C4-2B (cell line): ENCODE measurements at regions not wholly inside any gene's neighbourhood (a gene's known extent, or its start where the extent isn't known, plus 50 kb on each side); places are given as distances from the start of the nearest gene placed in this dataset.

Experiments used
- H3K27ac ChIP-seq: fragments of 450-650 bp; 2 replicates; pipeline ENCODE4 v1.5.1; 2017
- ZFX ChIP-seq: fragments of 450-650 bp; IDR thresholded peaks from 2 replicates; pipeline ENCODE4 v1.6.1; 2017
- TF ChIP-seq, protein P1 (sequence below): fragments of 450-650 bp; conservative IDR thresholded peaks from 2 replicates; pipeline ENCODE4 v1.5.1; 2017; ENCODE audit warnings: mild to moderate bottlenecking

DNA sequence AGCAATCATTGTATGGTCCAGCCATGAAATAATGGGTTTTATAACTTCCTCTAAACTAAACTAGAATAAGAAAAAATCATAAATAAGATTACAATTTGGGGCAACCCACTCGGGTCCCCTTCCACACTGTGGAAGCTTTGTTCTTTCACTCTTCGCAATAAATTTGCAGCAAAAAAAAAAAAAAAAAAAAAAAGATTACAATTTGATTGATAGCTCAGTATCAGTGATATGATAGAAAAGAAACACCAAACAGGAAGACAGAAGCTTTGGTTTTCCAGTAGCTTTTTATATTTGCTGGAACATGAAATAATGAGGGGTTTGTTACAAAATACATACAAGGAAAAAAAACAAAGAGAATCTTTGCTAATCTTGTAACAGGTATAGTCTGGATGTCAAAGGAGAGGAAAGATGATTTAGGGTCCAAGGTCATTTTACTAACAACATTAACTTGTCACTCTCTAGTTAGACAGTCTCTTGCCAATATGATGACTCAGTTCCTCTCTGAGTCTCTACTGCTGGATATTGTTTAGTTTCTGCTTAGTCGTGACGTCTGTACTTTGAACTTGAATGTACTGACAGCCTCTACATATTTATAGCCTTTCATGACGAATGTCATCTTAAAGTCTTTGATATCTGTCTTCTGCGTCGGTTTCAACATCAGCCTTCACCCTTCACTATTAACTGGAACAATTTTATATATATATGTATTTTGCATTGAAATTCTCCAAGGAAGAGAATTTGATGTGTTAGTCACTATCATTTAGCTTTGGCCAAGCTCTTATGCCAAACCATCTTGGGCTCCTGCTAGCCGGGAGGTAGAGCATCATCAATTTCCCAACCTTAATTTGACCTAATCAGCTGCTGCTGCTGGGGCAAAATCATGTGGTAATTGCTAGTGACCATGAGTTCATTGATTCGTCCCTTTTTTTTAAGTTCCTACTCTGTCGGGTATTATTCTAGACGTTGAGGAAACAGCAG is 213.1 kb upstream of the STXBP5 start:
- TF ChIP-seq ZFX, result no peak
- TF ChIP-seq, protein P1, sequence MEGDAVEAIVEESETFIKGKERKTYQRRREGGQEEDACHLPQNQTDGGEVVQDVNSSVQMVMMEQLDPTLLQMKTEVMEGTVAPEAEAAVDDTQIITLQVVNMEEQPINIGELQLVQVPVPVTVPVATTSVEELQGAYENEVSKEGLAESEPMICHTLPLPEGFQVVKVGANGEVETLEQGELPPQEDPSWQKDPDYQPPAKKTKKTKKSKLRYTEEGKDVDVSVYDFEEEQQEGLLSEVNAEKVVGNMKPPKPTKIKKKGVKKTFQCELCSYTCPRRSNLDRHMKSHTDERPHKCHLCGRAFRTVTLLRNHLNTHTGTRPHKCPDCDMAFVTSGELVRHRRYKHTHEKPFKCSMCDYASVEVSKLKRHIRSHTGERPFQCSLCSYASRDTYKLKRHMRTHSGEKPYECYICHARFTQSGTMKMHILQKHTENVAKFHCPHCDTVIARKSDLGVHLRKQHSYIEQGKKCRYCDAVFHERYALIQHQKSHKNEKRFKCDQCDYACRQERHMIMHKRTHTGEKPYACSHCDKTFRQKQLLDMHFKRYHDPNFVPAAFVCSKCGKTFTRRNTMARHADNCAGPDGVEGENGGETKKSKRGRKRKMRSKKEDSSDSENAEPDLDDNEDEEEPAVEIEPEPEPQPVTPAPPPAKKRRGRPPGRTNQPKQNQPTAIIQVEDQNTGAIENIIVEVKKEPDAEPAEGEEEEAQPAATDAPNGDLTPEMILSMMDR, result no peak
- H3K27ac ChIP-seq, result no peak overlapping the region

DNA sequence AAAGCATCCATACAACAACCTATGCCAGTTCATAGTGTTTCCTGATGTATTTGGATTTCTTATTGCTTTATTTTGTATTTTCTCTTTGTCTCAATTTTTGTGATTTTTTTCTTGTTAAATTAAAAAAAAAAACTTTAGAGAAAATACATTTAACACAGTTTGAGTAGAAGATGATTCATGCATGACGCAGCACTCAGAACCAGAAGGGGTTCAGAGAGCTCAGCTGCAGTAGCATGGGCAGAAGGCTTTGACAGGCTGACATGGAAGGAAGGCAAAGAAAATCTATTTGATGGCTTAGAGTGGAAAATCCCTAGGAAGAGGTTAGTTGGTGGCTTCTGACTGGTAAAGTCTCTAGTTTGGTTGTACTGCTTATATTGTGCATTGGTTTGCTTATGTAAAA is 207.2 kb upstream of the STXBP5 start:
- TF ChIP-seq, protein P1, result no peak
- TF ChIP-seq ZFX, result no peak

DNA sequence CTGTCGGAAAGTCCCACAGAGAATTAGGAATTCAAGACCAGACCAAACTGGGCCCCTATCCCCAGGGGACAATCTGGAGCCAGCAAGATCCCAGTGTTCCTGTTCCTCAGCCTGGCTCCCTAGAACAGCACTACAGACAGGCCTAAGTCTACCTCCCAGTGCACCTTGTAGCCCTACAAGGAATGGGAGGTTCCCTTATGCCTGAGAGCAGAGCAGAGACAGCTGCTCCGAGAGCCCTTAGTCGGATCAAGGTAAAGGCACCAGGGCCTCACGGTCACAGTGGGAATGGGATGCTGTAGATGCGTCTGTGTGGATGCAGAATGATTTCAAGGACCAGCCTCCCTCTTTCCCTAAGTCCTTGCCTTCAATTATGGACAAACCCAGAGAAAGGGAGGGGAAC is 204.5 kb upstream of the STXBP5 start:
- no peak overlapping the region for H3K27ac ChIP-seq
- no peak for TF ChIP-seq ZFX
- TF ChIP-seq, protein P1, result no peak

More for the DNA sequence above, 207.2 kb upstream of the STXBP5 start:
- H3K27ac ChIP-seq, result no peak overlapping the region

DNA sequence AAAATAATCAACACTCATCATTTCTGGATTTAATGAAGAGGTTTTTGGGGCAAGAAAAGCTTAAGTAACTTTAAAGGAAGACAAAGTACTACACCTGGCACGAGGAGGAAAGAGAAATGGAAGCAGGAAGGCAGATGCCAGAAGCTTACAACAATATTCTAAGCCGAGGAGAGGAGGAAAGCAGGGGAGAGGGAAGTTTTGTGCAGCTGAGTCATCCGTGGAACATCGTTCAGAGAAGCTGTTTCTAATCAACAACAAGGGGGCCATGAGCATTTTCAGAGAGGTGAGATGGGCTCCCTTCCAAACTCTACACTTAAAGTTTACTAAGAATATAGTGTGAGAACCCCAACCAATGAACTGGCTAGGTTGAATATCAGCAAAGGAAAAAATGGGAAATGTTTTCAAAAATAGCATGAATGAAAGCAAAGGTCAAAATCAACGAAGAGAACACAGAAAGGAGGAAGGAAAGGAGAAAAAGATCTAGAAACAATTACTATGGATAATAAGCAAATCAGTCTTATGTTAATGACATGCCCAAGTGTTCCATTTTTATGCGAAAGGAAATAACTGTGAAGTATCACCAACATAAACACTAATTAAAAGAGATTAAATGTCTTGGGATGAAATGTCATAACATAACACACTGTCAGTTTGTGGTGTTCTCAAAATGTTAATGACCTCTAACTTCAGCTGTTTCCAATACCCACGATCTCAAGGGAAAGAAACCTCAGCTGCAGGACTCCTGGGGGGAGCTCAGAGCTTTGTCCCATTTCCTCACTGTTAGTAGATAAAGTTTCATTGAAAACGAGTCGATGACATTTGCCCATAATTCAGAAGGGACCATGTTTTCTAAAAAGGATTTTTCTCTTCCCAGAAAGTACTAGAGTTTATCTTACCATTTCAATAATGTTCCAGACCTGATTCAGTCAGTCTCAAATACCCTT is 203.4 kb upstream of the STXBP5 start:
- no peak for TF ChIP-seq ZFX
- TF ChIP-seq, protein P1, result no peak
- no peak overlapping the region for H3K27ac ChIP-seq

DNA sequence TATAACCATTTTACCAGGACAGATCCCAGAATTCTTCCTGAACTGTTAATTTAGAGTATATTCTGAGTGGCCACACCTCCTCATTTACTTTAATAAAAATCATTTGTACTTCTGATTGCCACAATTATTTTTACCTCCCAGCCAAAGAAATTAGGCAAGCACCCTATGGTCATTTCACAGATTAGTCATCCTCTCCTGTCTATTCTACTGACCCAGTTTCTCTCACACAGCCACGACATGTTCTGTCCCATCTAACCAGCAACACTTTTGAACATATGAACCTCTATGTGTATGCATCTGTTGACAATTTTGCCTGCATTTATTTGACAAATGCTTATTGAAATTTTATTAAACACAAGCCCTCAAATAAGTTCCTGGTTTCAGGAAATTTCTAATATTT is 202.6 kb upstream of the STXBP5 start:
- H3K27ac ChIP-seq, result no peak overlapping the region
- TF ChIP-seq, protein P1, result no peak
- TF ChIP-seq ZFX, result no peak

DNA sequence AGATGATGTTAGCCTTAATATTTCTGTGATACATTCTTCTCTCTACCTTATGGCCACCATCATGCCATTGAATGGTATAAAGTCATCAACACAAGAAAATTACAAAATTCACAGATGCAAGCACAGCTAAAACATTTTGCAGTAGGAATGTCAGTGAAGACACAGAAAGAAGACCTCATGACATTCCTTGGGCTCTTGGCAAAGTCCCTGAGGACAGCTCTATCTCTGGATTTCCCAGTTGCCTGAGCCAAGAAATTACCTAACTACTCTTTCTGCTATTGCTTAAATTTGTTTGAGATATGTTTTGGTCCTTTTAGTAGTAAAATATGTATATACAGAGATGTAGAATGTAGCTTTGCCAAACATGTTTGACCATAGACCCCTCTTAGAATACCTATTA is 201.0 kb upstream of the STXBP5 start:
- TF ChIP-seq ZFX, result no peak
- TF ChIP-seq, protein P1, result no peak
- no peak overlapping the region for H3K27ac ChIP-seq
